SK-N-MC (cell line): ENCODE measurements at regions not wholly inside any gene's neighbourhood (a gene's known extent, or its start where the extent isn't known, plus 50 kb on each side); places are given as distances from the start of the nearest gene placed in this dataset.

ENCODE experiments used
- EZH2 ChIP-seq: fragments of 200-600 bp; sonication (generic); IDR thresholded peaks from one replicate; pipeline ENCODE4 v1.6.1; 2017; ENCODE audit warnings: antibody characterized with exemption
- FOXP2 ChIP-seq: optimal IDR thresholded peaks from 2 replicates; pipeline ENCODE3; 2011; ENCODE audit warnings: mild to moderate bottlenecking, moderate library complexity; ENCODE audit not compliant: insufficient read depth; ENCODE audit errors: extremely low read length, control extremely low read depth
- POLR2AphosphoS5 ChIP-seq: IDR thresholded peaks from 2 replicates; pipeline ENCODE4 v1.6.1; 2012; ENCODE audit warnings: mild to moderate bottlenecking, low read depth, low read length, borderline replicate concordance

- TF ChIP-seq POLR2AphosphoS5 (no peak), EZH2 (no peak), FOXP2 (no peak)
Observed at GRCh38 chr2:103410221-103410620, 648.4 kb downstream of the TMEM182 start.
